ENCODE measurements at regions not wholly inside any gene's neighbourhood (a gene's known extent, or its start where the extent isn't known, plus 50 kb on each side); places are given as distances from the start of the nearest gene placed in this dataset.
A peak's percentile ranks its signal among the peaks of the same experiment; 100 is the strongest.

GRCh38 chrX:131792356-131792749 is 230.7 kb upstream of the STK26 start (continued):
- TF ChIP-seq ELF1 (IDR thresholded peaks at IDR 0.05) (peak; percentile 31), FOXM1 (IDR thresholded peaks at IDR 0.05; ENCODE audit: low read depth) (no peak), TCF12 (IDR thresholded peaks at IDR 0.05) (peak; percentile 68), CHD2 (IDR thresholded peaks at IDR 0.05; ENCODE audit: low read length, partially characterized antibody) (peak; percentile 50), YY1 (IDR thresholded peaks at IDR 0.05; ENCODE audit: low read depth) (peak; percentile 90), MAX (IDR thresholded peaks at IDR 0.05; ENCODE audit: low read depth) (no peak), GATA2 (CRISPR knock-in tag; IDR thresholded peaks at IDR 0.05) (no peak), IRF3 (IDR thresholded peaks at IDR 0.05; ENCODE audit: low read depth, low read length) (no peak), TAF1 (IDR thresholded peaks at IDR 0.05; ENCODE audit: borderline replicate concordance, low read depth, low read length) (no peak)

- Histone ChIP-seq H4K20me1 (ENCODE audit: insufficient read depth) (no peaks in the 10 kb centered on the region), H3K36me3 (replicated peaks in 1 of 2; ENCODE audit: control insufficient read depth in 1 of 2, insufficient read depth in 2 of 2, low read length in 1 of 2) (no peaks in the 10 kb centered on the region), H3K9ac (peak overlapping the region; percentile 33; the same call in 1 of the 2 replicates), H3K4me3 (ENCODE audit: low read depth in 2 of 2, low read length in 1 of 2) (peak overlapping the region; percentile 45 to 50), H3K9me3 (no peaks in the 10 kb centered on the region), H3K4me2 (peak overlapping the region; percentile 74), H3K4me1 (ENCODE audit: control insufficient read depth in 1 of 2, insufficient read depth in 2 of 2, low read depth in 1 of 2, low read length in 1 of 2) (peaks cover 0 to 5% of the 10 kb centered on the region in 2 experiments; a peak in 1 of 4 replicates), H3K27ac (ENCODE audit: low read depth in 2 of 2, low read length in 1 of 2) (peak overlapping the region; percentile 21 to 81; a peak in 3 of 4 replicates), H2AFZ (ENCODE audit: low read depth) (peak overlapping the region; percentile 84), H3F3A (replicated peaks; ENCODE audit: insufficient read depth) (no peaks in the 10 kb centered on the region), H3K9me2 (no peaks in the 10 kb centered on the region), H3K79me2 (ENCODE audit: insufficient read depth) (no peaks in the 10 kb centered on the region), H3K27me3 (ENCODE audit: insufficient read depth) (peaks cover 5% of the 10 kb centered on the region; the same call in 1 of the 2 replicates)
- CTCF ChIA-PET = interaction anchor here (0.9 to 1.8 kb wide), 6 partner anchors 9 to 51 kb away, joined by 3 to 9 read pairs (median 4); no protein-coding TSS in a partner anchor
- POLR2A ChIA-PET = no interaction called here
- peak; percentile 68 for DNase-seq
- WGBS (ENCODE audit: low lambda C conversion rate) = 25% methylated on average over 12 of the region's 15 CpGs
- 0 out of 2 replicates have a peak, but pooled peaks have one; percentile 14 for TF ChIP-seq GABPA (IDR thresholded peaks at IDR 0.05; ENCODE audit: low read depth)
- TF ChIP-seq FOSL2 (IDR thresholded peaks at IDR 0.05; ENCODE audit: borderline replicate concordance, low read depth) = no peak
- TF ChIP-seq SMC3 (IDR thresholded peaks at IDR 0.05; ENCODE audit: low read depth, low read length) = peak; percentile 46
- no peak for TF ChIP-seq GATA2 (CRISPR knock-in tag; IDR thresholded peaks at IDR 0.05)
- TF ChIP-seq POLR2AphosphoS5 (IDR thresholded peaks at IDR 0.05; ENCODE audit: low read depth, low read length) = no peak
- TF ChIP-seq EZH2phosphoT487 (IDR thresholded peaks at IDR 0.05; ENCODE audit: borderline replicate concordance, low read depth) = no peak
- TF ChIP-seq RXRA (IDR thresholded peaks at IDR 0.05; ENCODE audit: borderline replicate concordance, low read depth) = no peak
- TF ChIP-seq TCF12 (IDR thresholded peaks at IDR 0.05) = peak; percentile 17; the same call in 1 of the 2 replicates
- 0 out of 2 replicates have a peak, but pooled peaks have one; percentile 8 for TF ChIP-seq ELF1 (IDR thresholded peaks at IDR 0.05)
- TF ChIP-seq YY1 (IDR thresholded peaks at IDR 0.05; ENCODE audit: low read depth) = peak; percentile 83; the same call in 1 of the 2 replicates
- TF ChIP-seq JUND (IDR thresholded peaks at IDR 0.05) = no peak
- TF ChIP-seq NFIC (IDR thresholded peaks at IDR 0.05; ENCODE audit: borderline replicate concordance) = no peak
- TF ChIP-seq USF1 (IDR thresholded peaks at IDR 0.05; ENCODE audit: borderline replicate concordance, low read depth) = no peak
- no peak for TF ChIP-seq IRF3 (IDR thresholded peaks at IDR 0.05; ENCODE audit: low read depth, low read length)
- TF ChIP-seq CHD2 (IDR thresholded peaks at IDR 0.05; ENCODE audit: low read length, partially characterized antibody) = peak; percentile 52
- no peak; a peak in 1 of 4 replicates for TF ChIP-seq EP300 (IDR thresholded peaks at IDR 0.05; ENCODE audit: borderline replicate concordance in 1 of 2, low read depth in 1 of 2, low read length in 1 of 2)
- TF ChIP-seq MAX (IDR thresholded peaks at IDR 0.05; ENCODE audit: low read depth) = 0 out of 2 replicates have a peak, but pooled peaks have one; percentile 33
- TF ChIP-seq ZBTB33 (IDR thresholded peaks at IDR 0.05; ENCODE audit: borderline replicate concordance, low read depth) = peak; percentile 85
- peak; percentile 61 for TF ChIP-seq CTCF (IDR thresholded peaks at IDR 0.05)
- TF ChIP-seq MXI1 (IDR thresholded peaks at IDR 0.05; ENCODE audit: low read depth, low read length) = 0 out of 2 replicates have a peak, but pooled peaks have one; percentile 18
Measured at GRCh38 chrX:131792789-131793462, 230.2 kb upstream of the STK26 start.

Measured in SK-N-SH (cell line).